Middle frontal gyrus (tissue), 1 donor: ENCODE measurements at regions not wholly inside any gene's neighbourhood (a gene's known extent, or its start where the extent isn't known, plus 50 kb on each side); places are given as distances from the start of the nearest gene placed in this dataset.
"Not testable (repeated sequence)": the region's sequence is repeated elsewhere in the genome, so short reads cannot be mapped to it uniquely, and the experiment has no call there.

Source experiments
- DNase-seq: peaks from one replicate; pipeline ENCODE4 v3.0.0-alpha.2; 2015; ENCODE audit warnings: low spot score; ENCODE audit errors: extremely low spot score

DNA sequence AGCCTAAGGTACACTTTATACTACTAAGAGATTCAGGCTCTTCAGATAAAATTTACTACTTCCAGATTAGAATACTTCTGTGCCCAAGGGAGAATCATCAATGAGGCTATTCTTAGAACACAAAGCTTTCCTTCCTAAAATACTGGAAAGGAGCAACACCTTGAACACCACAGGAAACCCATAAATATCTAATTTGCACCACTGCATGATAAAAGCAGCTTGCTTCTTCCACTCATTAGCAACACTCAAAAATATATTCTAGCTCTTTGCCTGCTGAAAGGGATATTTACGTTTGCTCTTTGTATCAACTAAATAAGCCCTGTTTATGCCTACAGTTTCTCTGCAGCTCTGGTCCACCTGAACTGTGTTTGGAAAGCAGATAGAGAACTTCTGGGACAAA, 284.3 kb downstream of the RWDD3 start:
- no peak for DNase-seq

DNA sequence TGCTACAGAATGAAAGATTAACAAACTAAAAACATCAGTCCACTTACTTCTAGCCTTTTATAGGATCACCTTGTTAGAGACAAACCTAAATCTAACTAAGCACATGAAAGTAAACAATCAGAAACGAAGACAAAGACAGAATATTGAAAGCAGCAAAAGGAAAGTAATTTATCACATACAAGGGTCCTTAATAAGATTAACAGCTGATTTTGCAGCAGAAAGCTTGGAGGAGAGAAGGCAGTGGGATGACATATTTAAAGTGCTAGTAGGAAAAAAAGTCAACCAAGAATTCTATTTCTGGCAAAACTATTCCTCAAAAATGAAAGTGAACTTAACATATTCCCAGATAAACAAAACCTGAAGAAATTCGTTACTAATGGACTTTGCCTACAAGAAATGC, 286.4 kb downstream of the RWDD3 start:
- DNase-seq = no peak

GRCh38 chr1:95532335-95532734, 298.3 kb downstream of the RWDD3 start:
- DNase-seq = no peak

- DNase-seq = no peak
Observed at GRCh38 chr1:95534985-95535384, 301.0 kb downstream of the RWDD3 start.

DNA sequence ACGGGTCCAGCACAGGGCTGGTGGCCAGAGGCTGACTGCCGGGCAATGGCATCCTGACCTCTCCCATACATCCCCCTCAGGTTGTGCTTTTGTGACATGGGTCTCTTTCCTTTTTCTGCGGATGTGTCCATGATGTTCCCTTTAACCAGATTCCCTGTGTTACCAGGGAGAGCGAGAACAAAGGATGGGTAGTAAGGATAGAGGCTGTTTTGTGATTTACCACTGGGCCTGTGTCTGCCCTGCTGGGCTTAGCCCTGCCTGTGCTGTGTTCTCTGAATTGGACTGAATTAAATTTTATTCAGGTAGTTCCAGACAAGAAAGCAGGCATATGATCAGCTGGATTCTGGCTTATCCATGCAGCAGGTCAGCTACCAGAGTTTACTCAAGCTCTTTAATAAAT, 301.6 kb downstream of the RWDD3 start:
- DNase-seq = no peak

- DNase-seq = no peak
Observed at GRCh38 chr1:95536501-95536900, 302.5 kb downstream of the RWDD3 start.

DNA sequence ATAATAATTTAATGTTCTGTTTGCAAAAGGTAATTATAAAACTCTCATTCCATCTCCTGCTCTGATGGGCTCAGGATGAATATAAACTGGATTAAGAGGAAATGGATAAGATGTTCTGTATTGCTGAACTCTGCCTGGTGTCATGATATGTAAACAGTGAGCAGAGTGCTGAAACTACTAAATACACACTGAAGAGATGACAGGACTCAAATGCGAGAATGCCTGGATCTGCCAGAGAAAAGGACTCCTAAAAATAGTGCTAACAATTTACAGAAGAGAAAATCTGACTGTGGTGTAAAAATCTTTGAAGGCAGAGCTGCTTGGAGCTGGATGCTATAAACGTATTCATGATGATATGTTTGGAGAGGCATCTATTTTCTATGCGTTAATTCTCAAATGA, 303.2 kb downstream of the RWDD3 start:
- no peak for DNase-seq

DNA sequence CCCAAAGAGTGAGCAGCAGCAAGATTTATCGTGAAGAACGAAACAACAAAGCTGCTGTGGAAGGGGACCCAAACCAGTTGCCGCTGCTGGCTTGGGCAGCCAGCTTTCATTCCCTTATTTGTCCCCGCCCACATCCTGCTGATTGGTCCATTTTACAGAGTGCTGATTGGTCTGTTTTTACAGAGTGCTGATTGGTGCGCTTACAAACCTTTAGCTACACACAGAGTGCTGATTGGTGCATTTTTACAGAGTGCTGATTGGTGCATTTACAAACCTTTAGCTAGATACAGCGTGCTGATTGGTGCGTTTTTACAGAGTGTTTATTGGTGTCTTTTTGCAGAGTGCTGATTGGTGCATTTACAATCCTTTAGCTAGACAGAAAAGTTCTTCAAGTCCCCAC, 304.2 kb downstream of the RWDD3 start:
- not testable (repeated sequence) for DNase-seq

DNA sequence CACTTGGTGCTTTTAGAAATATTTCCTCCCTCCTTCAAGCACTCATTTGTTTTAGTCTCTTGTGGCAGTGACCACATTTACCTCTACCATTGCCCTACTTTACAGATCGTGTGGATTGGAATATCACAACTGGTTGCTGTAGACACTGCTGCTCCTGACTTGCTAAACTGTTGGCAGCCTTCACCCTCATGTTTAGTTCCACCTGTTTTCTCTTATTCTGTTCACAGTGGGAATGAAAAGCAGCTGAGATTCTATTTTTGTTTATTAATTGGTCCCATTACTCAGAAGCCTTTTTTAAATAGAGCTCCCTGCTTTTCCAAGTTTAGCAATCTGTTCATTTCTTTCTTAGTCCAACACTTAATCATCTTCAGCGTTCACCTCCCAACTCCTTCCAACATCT, 308.9 kb downstream of the RWDD3 start:
- DNase-seq = no peak

GRCh38 chr1:95547005-95547404, 313.0 kb downstream of the RWDD3 start:
- DNase-seq = no peak

- no peak for DNase-seq
Observed at GRCh38 chr1:95548211-95548610, 314.2 kb downstream of the RWDD3 start.

- DNase-seq = no peak
Observed at GRCh38 chr1:95551201-95551600, 317.2 kb downstream of the RWDD3 start.

GRCh38 chr1:95553595-95553994, 319.6 kb downstream of the RWDD3 start:
- DNase-seq = no peak

GRCh38 chr1:95554408-95554807, 320.4 kb downstream of the RWDD3 start:
- DNase-seq = no peak

- no peak for DNase-seq
Observed at GRCh38 chr1:95558791-95559190, 324.8 kb downstream of the RWDD3 start.

GRCh38 chr1:95561346-95561745, 327.3 kb downstream of the RWDD3 start:
- no peak for DNase-seq

DNA sequence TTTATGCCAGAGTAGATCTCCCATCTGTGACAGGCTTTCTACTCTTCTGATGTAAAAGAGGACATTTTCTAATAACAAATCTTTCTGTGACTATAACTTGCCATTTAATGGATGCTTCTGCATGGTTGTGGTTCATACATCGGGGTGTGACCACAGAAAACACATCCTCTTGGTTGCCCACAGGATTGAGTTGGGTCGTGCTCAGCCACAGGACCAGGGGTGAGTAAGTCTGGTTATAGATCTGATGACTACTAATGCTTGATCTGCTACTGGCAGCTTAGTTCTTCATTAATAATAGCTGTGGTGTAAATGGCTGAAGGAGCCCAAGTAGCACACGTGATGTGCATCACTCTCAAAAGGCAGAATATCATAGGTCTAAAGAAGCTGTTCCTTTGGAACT, 328.2 kb downstream of the RWDD3 start:
- DNase-seq = no peak

GRCh38 chr1:95572002-95572401, 338.0 kb downstream of the RWDD3 start:
- no peak for DNase-seq

DNA sequence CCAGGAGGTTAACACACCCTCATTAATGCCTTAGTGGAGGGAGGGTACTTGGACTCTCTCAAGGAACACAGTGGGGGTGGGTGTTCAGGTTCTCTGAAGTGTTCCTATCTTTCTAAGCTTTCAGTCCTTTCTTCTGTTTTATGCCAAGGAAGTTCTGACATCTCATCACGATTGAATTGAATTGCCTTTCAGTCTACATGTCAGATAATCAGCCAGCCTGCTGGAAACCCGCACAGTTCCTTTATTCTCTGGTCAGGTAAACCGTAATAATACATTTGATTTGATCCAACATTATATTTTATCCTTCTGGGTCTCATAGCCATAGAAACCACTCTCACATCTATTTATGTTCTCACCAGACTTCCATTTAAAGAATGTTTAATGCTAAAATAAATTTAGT, 339.0 kb downstream of the RWDD3 start:
- no peak for DNase-seq

DNA sequence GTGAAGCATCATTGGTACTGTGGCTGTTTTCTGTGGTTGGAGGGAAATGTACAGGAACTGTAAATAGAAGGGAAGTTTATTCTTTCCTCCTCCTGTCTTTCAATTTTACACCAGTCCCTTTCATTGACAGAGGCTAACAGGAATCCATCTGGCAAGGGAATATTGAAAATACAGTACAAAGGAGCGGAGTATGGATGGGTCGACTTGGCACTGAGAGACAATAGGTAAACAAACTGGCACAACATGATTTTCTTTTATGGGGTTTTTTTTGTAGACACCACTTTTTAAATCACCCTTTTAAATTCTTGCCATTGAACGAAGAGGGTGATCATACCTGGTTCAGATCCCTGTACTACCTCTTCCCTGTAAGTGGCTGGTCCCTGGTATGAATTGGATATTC, 341.3 kb downstream of the RWDD3 start:
- DNase-seq = no peak

DNA sequence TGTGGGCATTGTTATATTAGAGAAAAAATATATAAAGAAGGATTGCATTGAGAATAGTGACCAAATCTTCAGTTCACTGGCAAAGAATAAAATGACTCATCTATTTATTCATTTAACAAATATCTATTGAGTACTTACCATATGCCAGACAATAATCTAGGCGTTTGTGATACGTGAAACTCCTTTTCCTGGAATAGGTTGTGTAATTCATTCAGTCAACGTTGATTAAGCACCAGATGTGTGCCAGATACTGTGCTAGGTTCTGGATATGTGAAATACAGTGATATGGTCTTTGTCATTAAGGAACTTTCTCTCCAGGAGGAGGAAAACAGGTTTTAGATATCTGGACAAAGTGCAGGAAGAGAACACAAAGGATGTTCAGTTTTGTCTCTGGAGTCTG, 344.5 kb downstream of the RWDD3 start:
- no peak for DNase-seq

DNA sequence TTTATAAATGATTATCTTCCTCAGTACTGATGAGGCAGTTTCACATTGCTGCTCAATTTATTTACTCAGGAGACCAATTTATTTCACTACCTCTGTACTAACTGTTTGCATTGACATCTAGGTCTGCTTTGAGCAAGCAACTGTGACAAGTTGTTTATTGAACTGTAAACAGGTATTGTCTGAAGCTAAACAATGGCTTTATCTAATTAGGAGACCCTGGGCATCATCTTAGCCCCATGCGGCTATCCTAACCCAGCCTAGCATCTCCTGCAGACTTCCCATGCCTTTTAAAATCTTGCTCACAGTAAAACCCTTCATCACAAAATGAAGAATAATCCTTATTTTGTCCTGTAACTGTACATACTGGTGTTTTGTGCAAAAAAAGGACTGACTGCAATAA, 348.2 kb downstream of the RWDD3 start:
- DNase-seq = no peak

DNA sequence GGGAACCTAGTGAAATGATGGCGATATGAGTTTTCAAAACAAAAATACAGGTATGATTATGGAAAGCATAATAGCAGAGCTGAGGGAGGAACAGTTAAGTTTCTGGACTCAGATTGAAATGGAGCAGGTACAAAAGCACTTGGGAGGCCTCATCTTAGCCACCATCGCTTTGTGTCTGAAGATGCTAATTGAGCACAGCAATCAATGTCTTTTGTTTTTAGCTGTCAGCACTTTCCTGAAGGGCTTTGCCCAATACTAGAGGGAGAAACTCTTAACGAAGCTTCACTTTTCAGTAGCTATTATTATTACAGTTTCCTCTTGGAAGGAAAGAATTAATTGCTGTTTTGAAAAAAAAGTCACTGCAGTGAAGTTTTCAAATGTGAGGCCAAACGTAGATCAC, 348.7 kb downstream of the RWDD3 start:
- DNase-seq = no peak

GRCh38 chr1:95583661-95584210, 349.7 kb downstream of the RWDD3 start:
- DNase-seq = no peak
